Uterus (tissue), 3 donors: ENCODE measurements at regions not wholly inside any gene's neighbourhood (a gene's known extent, or its start where the extent isn't known, plus 50 kb on each side); places are given as distances from the start of the nearest gene placed in this dataset.

Experiments used
- DNase-seq, 2 donors: peaks; one replicate each; pipeline ENCODE4 v3.0.0-alpha.2; 2019 to 2020
- H3K27ac ChIP-seq, 2 donors: fragments of 200-600 bp; sonication (generic); 1 replicate in 1 of 2; 2 replicates in 1 of 2; pipeline ENCODE4 v1.5.1; 2016 to 2018
- H3K27me3 ChIP-seq, 2 donors: fragments of 200-600 bp; sonication (generic); one replicate each; pipeline ENCODE4 v1.5.1; 2018 to 2019; ENCODE audit warnings: control low read depth in 1 of 2
- H3K36me3 ChIP-seq, 2 donors: fragments of 200-600 bp; sonication (generic); one replicate each; pipeline ENCODE4 v1.5.1; 2019; ENCODE audit warnings: control low read depth in 1 of 2
- H3K4me1 ChIP-seq, 2 donors: fragments of 200-600 bp; sonication (generic); one replicate each; pipeline ENCODE4 v1.5.1; 2018 to 2019; ENCODE audit warnings: control low read depth in 1 of 2
- H3K4me3 ChIP-seq, 2 donors: fragments of 200-600 bp; sonication (generic); 1 replicate in 1 of 2; 2 replicates in 1 of 2; pipeline ENCODE4 v1.5.1; 2018 to 2019; ENCODE audit warnings: mild to moderate bottlenecking in 1 of 2
- H3K9me3 ChIP-seq, 2 donors: fragments of 200-600 bp; sonication (generic); one replicate each; pipeline ENCODE4 v1.5.1; 2019; ENCODE audit warnings: control low read depth in 1 of 2
- CTCF ChIP-seq, 4 experiments: fragments of 200-600 bp in 2 of 4; fragments of 450-650 bp in 2 of 4; sonication (generic) in 2 of 4; IDR thresholded peaks; one replicate each; pipeline ENCODE4 v1.5.1; 2016 to 2019; ENCODE audit warnings: antibody characterized with exemption in 4 of 4, mild to moderate bottlenecking in 2 of 4, moderate library complexity in 1 of 4
- POLR2A ChIP-seq, 2 donors: fragments of 450-650 bp; IDR thresholded peaks; one replicate each; pipeline ENCODE4 v1.6.1; 2016; ENCODE audit warnings: antibody characterized with exemption in 2 of 2, mild to moderate bottlenecking in 1 of 2, moderate library complexity in 1 of 2
- intact Hi-C: fragments of 100-400 bp; cut with DNase I; formaldehyde crosslinking; loops from one replicate; pipeline ENCODE4 v1.15.1; 2023; ENCODE audit warnings: low total_unique reads
- donor health status: DM: yes; HTN: yes; CAD: no.

GRCh38 chr16:86367291-86368072, 142.8 kb upstream of the FOXF1 start:
- Histone ChIP-seq H3K36me3 (no peaks in the 10 kb centered on the region), H3K4me1 (no peaks in the 10 kb centered on the region), H3K9me3 (no peaks in the 10 kb centered on the region), H3K4me3 (no peak overlapping the region), H3K27me3 (no peaks in the 10 kb centered on the region), H3K27ac (no peak overlapping the region)
- intact Hi-C loops: no loop called here
- DNase-seq: no peak
- TF ChIP-seq CTCF (IDR thresholded peaks at IDR 0.05): no peak
- no peak for TF ChIP-seq POLR2A (IDR thresholded peaks at IDR 0.05)

- no peaks in the 10 kb centered on the region for H3K27me3 ChIP-seq
- no peak for DNase-seq
- H3K4me1 ChIP-seq: no peaks in the 10 kb centered on the region
- no peaks in the 10 kb centered on the region for H3K36me3 ChIP-seq
- H3K27ac ChIP-seq: no peak overlapping the region
- intact Hi-C loops: no loop called here
- no peaks in the 10 kb centered on the region for H3K9me3 ChIP-seq
- TF ChIP-seq CTCF (IDR thresholded peaks at IDR 0.05): no peak
- no peak for TF ChIP-seq POLR2A (IDR thresholded peaks at IDR 0.05)
- no peak overlapping the region for H3K4me3 ChIP-seq
Measured at GRCh38 chr16:86368261-86368660, 142.1 kb upstream of the FOXF1 start.

- Histone ChIP-seq H3K36me3 (no peaks in the 10 kb centered on the region), H3K27me3 (no peaks in the 10 kb centered on the region), H3K9me3 (no peaks in the 10 kb centered on the region), H3K27ac (no peak overlapping the region), H3K4me1 (no peaks in the 10 kb centered on the region), H3K4me3 (no peak overlapping the region)
- no peak for DNase-seq
- no peak for TF ChIP-seq CTCF (IDR thresholded peaks at IDR 0.05)
- TF ChIP-seq POLR2A (IDR thresholded peaks at IDR 0.05): no peak
- intact Hi-C loops: no loop called here
Measured at GRCh38 chr16:86370062-86370461, 140.3 kb upstream of the FOXF1 start.

- DNase-seq: no peak
- no peaks in the 10 kb centered on the region for H3K36me3 ChIP-seq
- no peak overlapping the region for H3K4me3 ChIP-seq
- intact Hi-C loops: no loop called here
- TF ChIP-seq POLR2A (IDR thresholded peaks at IDR 0.05) (no peak), CTCF (IDR thresholded peaks at IDR 0.05) (no peak)
- H3K27me3 ChIP-seq: no peaks in the 10 kb centered on the region
- H3K4me1 ChIP-seq: no peaks in the 10 kb centered on the region
- H3K27ac ChIP-seq: no peak overlapping the region
- no peaks in the 10 kb centered on the region for H3K9me3 ChIP-seq
Measured at GRCh38 chr16:86371083-86371803, 139.1 kb upstream of the FOXF1 start.

- DNase-seq: no peak
- Histone ChIP-seq H3K9me3 (no peaks in the 10 kb centered on the region), H3K4me1 (no peaks in the 10 kb centered on the region), H3K36me3 (no peaks in the 10 kb centered on the region), H3K27me3 (no peaks in the 10 kb centered on the region), H3K4me3 (no peak overlapping the region), H3K27ac (no peak overlapping the region)
- intact Hi-C loops: no loop called here
- TF ChIP-seq CTCF (IDR thresholded peaks at IDR 0.05) (no peak), POLR2A (IDR thresholded peaks at IDR 0.05) (no peak)
Measured at GRCh38 chr16:86372193-86372592, 138.1 kb upstream of the FOXF1 start.
